Stimulated activated CD4-positive, alpha-beta T cell treated with anti-CD3 and anti-CD28 coated beads, TNF-alpha, amount 100 ng/mL, for 48 hours (primary cell): ENCODE measurements at regions not wholly inside any gene's neighbourhood (a gene's known extent, or its start where the extent isn't known, plus 50 kb on each side); places are given as distances from the start of the nearest gene placed in this dataset.
"Not testable (repeated sequence)": the region's sequence is repeated elsewhere in the genome, so short reads cannot be mapped to it uniquely, and the experiment has no call there.

Experiments
- DNase-seq, 3 donors: peaks; one replicate each; pipeline ENCODE4 v3.0.0-alpha.2; 2020; ENCODE audit warnings: low read depth in 3 of 3

DNA sequence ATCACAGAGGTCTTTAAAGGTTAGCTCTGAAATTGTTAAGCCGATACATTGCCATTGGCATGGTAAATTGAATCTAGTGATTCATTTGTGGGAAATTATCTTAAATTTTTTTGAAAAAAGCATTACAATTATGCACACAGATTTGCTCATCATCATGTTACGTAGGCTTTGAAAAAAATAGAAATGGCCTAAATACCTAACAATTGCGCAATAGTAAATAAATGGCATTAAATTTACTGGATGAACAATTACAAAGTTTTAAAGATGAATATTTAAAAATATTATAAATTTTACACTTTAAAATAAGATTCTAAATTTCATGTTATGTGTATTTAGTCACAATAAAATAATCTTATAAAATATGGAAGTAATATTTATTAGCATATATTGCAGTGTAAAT lies 171.3 kb downstream of the RPRM start:
- no peak for DNase-seq

DNA sequence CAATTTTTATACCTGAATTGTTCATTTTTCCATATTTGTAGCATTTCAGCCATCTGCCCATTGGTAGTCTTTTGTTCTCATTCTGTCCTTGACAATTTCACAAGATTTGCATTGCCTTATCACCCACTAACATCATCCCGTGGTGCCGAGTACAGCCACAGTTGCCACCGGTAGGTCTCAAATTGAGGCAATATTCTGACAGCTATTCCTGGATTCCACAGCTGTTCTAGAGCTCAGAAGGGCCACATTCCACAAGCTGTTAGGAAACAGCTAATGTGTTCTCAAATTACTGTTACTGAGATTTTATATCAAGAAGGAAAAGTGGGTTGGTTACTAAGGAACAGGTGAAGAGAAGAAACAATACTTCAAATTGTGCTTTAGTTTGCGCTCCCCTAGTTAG lies 178.8 kb downstream of the RPRM start:
- DNase-seq: no peak

DNA sequence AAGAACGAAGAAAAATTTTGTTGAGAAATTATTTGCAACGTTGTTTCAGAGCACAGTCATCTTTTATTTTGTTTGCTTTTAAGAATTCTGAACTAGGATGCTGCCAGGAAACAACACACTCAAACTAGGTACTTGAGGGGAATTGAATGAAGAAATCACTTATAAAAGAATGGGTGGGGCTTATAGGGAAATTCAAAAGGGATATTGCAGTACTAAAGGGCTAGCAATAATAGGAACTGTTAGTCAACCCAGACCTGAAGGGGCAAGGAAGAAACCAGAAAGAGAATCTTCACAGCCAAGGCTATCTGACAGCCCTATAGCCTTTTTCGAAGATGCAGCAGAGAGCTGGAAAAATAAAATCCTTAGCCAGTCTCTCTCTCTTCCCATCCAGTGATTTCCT lies 179.3 kb downstream of the RPRM start:
- no peak for DNase-seq

DNA sequence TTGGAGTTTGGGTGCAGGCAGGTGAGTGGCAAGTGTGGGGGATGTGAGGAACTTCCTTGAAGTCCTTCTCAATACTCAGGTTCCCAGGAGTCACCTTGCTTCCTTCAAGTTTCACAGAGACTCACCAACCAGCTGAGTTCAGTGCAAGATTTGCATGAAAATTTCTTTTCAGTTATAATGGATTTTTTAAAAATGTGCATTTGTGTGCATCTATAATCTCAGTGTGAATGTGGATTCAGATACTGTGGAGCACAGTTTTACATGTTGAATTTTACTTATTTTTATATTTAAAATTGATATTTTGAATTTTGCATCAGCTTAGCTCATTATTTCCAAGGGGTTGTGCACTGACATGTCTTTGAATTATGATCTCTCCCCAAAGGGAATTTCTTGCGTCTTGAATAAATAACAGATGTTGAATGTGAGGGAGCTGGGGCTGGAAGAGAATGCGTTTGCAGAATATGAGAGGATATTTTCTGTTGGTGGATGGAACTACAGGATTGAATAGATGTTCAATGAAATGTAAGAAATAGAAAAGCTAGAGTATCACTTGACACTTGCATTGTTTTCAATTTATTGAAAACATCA lies 184.3 kb downstream of the RPRM start:
- DNase-seq: no peak

DNA sequence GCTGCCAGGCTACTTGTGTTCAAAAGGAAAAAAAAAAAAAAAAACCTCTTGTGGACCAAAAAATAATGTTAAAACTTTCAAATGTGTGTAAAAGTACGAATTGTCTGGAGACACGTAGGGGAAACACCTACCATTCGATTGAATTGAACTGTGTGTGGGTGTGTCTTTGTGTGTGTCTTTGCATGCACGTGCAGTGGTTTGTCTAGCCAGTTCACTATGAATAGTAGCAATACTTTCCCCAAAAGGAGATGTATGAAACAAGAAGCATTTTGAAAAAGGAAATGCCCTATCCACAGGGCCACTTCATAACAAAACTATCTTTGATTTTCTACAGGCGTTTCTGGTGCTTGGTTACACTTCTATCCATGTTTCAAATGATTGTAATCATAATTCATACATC lies 186.8 kb downstream of the RPRM start:
- no peak for DNase-seq

DNA sequence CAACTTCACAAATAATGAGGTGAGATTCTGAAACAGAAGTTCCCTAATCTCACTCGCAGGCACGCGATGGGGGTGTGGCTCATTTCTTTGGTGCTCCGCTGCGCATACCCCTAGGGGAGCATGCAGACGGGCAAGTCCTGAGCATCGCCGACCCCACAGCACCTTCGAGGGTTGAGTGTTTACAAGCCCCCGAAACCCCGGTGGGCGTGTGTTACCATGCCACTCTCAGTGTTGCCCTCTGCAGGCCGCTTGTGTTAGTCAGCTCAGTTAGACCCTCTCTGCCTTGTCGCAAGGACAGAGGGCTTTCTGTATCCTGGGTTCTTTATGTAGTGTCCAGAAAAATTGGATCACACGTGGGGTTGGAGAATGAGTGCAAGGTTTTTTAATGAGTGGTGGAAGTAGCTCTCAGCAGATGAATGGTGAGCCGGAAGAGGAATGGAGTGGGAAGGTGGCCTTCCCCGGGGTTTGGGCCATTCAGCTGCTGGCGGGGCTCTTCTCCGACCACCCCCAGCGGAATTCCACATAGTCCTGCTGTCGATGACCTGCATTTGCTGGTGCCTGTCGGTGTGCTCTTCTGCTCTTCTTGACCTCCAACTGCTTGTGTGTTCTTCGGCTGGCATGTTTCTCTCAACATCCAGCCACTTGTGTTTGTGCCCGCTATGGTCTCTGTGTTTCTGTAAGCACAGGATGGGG lies 191.3 kb downstream of the RPRM start:
- DNase-seq: no peak

DNA sequence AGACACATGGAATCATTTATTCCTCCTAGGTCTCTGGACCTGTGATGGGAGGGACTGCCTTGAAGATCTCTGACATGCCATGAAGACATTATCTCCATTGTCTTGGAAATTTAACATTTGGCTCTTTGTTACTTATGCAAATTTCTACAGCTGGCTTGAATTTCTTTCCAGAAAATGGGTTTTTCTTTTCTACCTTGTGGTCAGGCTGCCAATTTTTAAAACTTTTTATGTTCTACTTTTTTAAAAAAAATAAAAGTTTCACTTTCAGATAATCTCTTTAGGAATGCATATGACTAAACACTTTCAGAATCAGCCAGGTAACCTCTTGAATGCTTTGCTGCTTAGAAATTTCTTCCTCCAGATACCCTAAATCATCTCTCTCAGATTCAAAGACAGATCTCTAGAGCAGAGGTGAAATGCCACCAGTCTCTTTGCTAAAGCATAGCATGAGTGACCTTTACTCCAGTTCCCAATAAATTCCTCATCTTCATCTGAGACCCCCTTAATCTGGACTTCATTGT lies 209.6 kb downstream of the RPRM start:
- no peak for DNase-seq

DNA sequence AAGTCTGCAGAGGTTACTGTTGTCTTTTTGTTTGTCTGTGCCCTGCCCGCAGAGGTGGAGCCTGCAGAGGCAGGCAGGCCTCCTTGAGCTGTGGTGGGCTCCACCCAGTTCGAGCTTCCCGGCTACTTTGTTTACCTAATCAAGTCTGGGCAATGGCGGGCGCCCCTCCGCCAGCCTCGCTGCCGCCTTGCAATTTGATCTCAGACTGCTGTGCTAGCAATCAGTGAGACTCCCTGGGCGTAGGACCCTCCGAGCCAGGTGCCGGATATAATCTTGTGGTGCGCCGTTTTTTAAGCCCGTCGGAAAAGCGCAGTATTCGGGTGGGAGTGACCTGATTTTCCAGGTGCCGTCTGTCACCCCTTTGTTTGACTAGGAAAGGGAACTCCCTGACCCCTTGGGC lies 221.7 kb downstream of the RPRM start:
- not testable (repeated sequence) for DNase-seq

DNA sequence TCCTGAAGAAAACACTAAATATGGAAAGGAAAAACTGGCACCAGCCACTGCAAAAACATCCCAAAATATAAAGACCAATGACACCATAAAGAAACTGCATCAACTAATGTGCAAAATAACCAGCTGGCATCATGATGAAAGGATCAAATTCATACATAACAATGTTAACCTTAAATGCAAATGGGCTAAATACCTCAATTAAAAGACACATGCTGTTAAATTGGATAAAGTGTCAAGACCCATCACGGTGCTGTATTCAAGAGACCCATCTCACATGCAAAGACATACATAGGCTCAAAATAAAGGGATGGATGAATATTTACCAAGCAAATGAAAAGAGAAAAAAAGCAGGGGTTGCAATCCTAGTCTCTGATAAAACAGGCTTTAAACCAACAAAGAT lies 231.9 kb downstream of the RPRM start:
- not testable (repeated sequence) for DNase-seq

DNA sequence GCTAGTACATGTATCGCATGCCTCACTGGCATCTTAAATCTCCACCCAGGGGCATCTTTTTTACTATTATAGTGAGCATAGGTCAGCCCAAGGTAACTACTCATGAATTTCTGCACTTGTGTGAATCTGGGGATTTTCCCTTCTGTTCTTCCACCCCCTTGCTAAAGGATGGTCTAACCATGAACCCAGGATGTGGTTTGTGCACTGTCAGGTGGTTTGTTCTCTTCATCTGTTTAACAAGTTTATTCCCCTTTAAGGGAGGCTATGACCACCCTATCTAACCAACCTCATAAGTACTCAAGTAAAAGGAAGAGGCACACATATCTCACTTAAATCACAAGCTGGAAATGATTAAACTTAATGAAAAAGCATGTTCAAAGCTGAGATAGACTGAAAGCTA lies 243.0 kb downstream of the RPRM start:
- DNase-seq: no peak

DNA sequence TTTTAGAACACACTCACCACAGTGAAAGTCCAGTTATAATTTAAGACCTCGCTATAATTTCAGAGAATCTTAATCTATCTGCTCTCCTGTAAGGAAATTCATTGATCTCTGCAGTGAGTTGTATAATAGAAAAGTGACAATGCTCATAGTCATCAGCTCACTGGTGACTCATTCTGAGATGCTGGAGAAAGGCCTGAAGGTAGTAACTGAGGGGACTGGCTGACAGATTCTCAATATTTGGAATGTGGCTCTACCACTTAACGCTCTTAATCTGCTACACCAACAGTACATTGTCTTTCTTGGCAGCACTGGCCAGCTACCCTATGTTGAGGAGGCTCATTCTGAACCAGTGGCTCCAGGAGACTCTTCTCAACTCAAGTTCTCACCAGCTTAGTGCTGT lies 246.1 kb downstream of the RPRM start:
- DNase-seq: no peak

DNA sequence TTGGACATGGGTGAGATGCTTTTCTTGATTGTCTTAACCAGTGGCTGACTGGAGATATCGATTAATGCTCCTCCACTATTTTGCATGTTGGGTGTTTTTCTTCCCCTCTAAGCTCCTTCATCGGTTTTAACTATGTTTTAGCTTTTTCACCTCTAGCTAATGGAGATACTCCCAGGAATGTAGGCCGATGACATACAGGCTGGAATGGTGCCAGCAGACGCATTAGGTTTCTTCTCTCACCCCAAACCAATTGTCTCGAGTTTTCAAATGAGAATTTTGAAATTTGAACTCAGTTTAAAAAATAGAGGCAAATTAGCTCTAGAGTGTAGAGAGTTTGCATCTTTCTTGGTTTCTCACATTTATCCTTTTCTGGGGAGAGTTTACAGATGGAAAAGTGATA lies 247.6 kb downstream of the RPRM start:
- DNase-seq: no peak

DNA sequence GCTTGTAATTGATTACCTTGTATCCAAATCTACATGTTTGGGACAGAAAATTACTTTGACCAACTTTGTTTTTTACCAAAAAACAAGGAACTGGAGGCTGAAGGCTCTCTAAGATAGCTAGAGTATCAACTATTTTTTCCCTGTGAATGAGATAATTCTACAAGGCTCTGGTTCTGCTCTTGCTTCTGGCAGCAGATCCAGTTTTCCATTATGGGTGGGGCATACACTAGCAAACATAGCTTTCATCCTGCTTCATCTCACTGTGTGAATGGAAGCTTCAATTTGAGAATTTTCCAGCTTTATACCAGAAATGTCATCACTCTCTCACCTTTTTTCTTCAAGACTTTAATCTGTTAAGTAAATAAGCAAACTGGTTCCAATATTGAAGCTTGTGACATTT lies 249.7 kb downstream of the RPRM start:
- DNase-seq: no peak

DNA sequence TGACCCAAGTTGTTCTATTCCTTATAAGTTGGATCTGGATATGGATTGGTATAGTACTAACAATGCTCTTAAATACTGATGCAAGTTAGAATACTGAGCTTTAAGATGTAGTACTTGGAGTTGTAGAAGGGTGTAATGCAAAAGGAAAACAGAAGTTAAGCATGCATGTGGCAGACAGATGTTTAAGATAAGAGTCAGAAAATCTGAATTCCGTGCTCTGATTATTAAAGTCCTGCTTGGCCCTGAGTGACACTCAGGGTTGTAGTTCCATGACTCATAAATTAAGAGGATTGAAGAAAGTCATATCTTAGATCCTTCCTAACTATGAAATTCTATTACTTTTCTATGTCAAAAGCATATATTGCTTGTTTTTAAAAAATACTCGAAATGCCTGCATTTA lies 250.6 kb downstream of the RPRM start:
- no peak for DNase-seq

DNA sequence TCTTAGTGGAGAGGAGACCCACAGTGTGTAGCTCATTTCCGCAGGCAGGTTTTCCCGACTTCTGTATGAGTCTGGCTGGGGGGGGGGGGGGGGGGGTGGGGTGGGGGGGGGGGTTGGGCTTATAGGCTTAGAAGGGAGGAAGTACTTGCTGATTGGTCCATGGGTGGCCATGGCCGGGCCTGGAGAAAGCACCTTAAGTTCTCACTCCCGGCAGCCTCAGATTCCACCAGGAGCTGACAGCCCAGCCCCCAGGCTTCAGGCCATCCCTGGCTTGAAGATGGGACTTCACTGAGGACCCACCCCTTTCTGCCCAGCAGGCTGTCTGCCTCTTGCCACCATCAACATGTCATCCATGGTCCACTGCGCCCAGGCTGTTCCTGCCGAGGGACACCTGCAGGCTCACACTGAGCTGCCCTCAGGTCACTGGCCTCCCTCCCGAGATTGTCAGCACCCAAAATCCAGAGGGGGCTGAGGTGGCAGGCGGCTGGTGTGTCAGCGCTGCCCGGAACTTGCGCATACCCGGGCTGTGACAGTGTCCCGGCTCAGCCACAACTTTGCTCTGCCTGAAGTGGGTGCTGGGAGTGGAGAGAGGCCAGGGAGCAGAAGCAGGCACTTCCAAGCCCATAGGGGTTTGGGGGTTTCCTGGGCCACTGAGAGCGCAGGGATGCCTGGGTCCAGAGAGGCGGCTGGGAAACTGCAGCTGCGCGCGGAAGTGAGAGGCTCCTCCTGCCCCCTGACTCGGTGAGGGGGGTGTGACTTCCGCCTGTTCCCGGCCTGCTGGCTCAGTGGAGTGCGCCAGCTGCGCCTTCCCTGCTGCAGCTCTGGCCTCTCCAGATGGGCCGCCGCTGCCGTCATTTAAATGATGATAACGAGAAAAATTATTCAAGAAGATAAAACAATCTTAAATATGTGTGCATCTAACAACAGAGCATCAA lies 256.1 kb downstream of the RPRM start:
- no peak for DNase-seq

DNA sequence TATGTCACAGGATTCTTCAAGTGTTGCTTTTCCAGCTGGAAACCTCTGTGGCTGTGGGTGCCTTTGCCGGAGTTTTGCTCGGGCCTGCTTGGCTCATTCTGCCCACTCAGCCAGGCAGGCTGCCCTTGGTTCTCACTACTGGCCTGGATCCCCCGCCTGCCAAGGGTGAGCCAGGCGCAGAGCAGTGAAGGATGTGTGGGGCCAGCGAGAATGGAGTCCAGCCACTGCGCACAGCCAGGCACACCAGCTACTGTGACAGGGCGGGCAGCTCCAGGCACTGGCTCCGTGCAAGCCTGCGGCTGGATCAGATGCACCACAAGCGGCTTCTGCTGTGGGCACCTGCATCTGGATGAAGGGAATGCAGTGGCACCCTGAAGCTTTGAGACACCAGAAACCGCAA lies 257.1 kb downstream of the RPRM start:
- DNase-seq: no peak

DNA sequence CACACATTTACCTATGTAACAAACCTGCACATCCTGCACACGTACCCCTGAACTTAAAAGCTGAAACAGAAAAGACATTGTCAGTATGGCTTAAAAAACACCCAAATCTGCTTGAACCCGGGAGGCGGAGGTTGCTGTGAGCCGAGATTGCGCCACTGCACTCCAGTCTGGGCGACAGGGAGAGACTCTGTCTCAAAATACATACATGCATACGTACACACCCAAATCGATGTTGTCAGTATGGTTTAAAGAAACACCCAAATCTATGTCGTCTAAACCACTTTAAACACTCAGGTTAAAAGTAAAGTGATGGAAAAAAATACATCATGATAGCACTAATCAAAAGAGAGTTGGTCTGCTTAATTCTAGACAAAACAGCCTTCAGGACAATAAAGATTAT lies 257.5 kb downstream of the RPRM start:
- no peak for DNase-seq

DNA sequence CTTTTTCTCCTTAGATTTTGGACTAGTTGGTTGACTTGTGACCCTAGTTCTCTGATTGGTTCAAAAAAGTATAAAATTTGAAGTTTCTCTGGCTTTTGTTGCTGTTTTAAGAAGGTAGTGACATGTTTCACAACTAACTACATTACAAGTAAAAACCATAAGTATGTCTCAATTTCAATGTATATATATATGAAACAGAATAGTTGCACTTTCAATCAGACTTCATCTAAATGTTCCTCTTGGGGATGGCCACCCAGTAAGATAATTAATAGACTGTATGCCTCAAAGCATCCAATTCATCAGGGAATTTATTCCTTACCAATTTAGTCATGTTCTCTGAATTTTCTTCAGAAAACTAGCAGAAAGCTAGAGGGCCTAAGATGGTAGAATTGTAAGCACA lies 259.7 kb downstream of the RPRM start:
- DNase-seq: no peak

DNA sequence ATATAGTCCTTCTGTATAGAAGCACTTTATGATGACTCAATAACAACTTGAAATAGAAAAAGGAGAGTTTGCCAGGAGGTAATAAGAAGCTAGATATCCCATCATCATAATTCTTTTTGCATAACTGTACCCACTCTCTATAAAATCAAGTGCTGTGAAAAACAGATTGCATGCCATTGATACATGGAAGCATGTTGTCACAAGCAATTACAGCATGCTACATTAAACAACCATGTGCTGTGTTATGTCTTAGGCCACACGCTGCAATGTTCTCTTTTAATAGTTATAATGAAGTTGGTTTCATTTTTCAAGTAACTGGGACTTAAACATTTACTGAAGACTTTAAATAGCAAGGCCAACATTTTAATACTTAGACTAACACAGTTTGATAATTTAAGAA lies 264.2 kb downstream of the RPRM start:
- DNase-seq: no peak

DNA sequence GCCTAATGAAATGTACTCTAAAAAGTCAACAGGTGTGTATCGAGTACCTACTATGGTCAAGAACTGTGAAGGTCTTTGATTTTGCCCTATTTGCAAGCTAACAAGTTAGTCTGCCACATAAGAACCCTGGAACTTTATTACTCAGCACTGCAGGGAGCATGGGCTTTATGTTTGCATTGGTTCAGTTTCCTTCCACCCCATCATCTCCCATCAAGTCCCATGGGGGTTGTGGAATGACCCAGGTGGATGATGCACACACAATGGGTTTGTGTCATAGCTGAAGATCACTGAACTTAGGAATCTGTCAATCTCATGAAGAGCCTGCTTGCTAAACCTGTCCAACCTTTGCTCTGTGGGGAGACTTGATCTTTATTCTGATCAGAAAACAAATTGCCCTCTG lies 265.5 kb downstream of the RPRM start:
- DNase-seq: no peak

DNA sequence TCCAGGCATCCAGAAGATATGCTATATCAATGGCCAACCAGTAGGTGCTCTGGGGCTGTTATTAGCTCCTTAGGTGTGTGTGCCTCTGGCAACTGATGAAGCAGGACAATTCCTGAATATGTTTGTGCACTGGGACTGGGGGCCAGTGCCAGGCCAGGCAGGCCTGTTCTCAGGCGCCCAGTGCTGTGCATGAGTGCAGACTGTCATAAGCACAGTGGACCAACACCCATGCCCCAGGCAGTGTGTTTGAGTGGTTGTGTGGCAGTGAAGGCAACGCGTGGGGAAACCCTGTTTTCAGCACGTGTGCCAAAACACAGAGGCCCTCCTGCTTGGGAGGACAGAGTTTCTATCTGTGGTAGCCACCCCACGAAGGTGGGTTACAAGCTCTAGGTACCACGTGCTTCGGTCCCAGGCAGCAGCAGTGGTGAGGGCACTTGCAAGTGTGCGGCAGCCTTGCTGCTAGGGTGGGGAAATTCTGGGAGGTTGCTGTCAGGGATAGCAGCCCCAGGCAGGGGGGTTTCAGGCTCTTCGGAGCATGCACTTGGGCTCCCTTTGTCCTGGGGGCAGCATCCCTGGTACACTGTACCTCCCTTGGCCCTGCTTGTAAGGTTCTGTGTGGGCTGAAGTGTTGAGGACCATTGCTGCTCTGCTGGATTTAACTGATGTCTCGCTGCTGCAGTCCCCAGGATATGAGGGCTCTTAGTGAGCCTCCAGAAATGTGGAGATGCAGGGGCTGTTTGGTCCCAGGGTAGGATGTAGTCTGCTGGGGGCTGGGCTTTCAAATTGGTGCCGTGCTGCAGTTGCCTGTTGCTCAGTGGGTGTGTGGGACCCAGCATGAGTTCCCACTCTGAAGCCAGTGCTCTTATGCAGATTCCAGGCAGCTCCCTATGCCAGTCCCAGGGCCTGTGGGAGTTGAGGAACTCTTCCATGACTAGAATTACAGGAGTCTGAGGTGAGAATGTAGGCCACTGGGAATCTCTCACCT lies 280.9 kb downstream of the RPRM start:
- DNase-seq: no peak
